Endothelial cell (in vitro differentiated cells): ENCODE measurements at regions not wholly inside any gene's neighbourhood (a gene's known extent, or its start where the extent isn't known, plus 50 kb on each side); places are given as distances from the start of the nearest gene placed in this dataset.

ENCODE experiments used
- DNase-seq: peaks from one replicate; pipeline ENCODE4 v3.0.0; 2021; ENCODE audit warnings: low spot score
- H3K27ac Mint-ChIP-seq: one replicate; pipeline ENCODE4 v1.8.0; 2021; ENCODE audit warnings: mixed read lengths, inconsistent platforms; ENCODE audit not compliant: unreplicated experiment
- H3K27me3 Mint-ChIP-seq: one replicate; pipeline ENCODE4 v1.8.0; 2021; ENCODE audit warnings: mild to moderate bottlenecking, moderate library complexity, mixed read lengths, inconsistent platforms; ENCODE audit not compliant: unreplicated experiment
- H3K36me3 Mint-ChIP-seq: one replicate; pipeline ENCODE4 v1.8.0; 2021; ENCODE audit warnings: mild to moderate bottlenecking, low read depth, mixed read lengths, inconsistent platforms; ENCODE audit not compliant: unreplicated experiment
- H3K4me1 Mint-ChIP-seq: one replicate; pipeline ENCODE4 v1.8.0; 2021; ENCODE audit warnings: mild to moderate bottlenecking, mixed read lengths, inconsistent platforms; ENCODE audit not compliant: unreplicated experiment
- H3K4me3 Mint-ChIP-seq: one replicate; pipeline ENCODE4 v1.8.0; 2021; ENCODE audit warnings: mild to moderate bottlenecking, mixed read lengths, inconsistent platforms; ENCODE audit not compliant: unreplicated experiment
- H3K9me3 Mint-ChIP-seq: one replicate; pipeline ENCODE4 v1.8.0; 2021; ENCODE audit warnings: mixed read lengths, inconsistent platforms; ENCODE audit not compliant: unreplicated experiment
- TF ChIP-seq, protein P1 (sequence below): fragments of 200-600 bp; sonication (generic); IDR thresholded peaks from one replicate; pipeline ENCODE4 v1.5.0; 2021; ENCODE audit warnings: antibody characterized with exemption; ENCODE audit not compliant: unreplicated experiment

DNA sequence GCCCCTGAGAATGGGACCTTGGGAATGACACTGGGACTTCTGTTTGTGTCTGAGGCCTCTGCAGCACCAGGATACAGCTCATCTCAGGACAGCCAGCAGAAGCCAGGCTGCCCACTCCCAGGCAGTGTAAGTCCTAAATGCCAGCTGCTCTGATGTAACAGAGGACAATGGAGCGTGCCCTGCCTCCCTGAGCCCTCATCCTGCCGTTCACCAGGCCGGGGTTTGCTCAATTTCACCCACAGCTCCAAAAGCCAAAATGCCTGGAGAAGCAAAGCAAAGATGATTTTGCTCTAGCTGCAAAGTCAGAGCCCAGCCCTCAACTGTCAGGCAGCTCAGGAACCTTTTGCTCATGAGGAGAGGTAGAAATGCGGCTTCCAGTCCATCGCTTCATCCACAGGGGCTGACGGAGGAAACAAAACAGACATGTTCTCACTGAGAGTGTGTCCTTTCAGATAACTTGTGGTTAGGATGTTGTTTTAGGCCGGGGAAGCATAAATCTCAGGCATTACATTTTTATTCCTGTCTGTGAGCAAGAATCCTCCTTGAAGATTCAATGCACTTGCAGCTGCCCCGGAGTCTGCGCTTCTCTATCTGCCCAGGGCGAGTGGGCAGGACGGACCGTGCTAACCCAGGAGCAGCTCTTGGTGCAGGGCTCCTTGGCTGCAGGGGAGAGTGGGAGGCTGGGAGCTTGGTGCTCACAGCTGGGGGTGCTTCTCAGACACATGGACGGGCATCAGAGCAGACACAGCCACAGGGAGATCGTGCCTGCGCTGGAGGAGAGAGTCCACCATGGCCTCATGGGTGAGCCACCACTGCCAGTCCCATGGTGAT, 83.2 kb upstream of the CHST15 start:
- Mint-ChIP-seq H3K36me3 (peaks cover 4% of the 10 kb centered on the region), H3K4me3 (no peak overlapping the region), H3K4me1 (peaks cover 6% of the 10 kb centered on the region), H3K27ac (no peak overlapping the region), H3K27me3 (peaks cover 4% of the 10 kb centered on the region), H3K9me3 (no peaks in the 10 kb centered on the region)
- DNase-seq: no peak
- TF ChIP-seq, protein P1, sequence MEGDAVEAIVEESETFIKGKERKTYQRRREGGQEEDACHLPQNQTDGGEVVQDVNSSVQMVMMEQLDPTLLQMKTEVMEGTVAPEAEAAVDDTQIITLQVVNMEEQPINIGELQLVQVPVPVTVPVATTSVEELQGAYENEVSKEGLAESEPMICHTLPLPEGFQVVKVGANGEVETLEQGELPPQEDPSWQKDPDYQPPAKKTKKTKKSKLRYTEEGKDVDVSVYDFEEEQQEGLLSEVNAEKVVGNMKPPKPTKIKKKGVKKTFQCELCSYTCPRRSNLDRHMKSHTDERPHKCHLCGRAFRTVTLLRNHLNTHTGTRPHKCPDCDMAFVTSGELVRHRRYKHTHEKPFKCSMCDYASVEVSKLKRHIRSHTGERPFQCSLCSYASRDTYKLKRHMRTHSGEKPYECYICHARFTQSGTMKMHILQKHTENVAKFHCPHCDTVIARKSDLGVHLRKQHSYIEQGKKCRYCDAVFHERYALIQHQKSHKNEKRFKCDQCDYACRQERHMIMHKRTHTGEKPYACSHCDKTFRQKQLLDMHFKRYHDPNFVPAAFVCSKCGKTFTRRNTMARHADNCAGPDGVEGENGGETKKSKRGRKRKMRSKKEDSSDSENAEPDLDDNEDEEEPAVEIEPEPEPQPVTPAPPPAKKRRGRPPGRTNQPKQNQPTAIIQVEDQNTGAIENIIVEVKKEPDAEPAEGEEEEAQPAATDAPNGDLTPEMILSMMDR: no peak

DNA sequence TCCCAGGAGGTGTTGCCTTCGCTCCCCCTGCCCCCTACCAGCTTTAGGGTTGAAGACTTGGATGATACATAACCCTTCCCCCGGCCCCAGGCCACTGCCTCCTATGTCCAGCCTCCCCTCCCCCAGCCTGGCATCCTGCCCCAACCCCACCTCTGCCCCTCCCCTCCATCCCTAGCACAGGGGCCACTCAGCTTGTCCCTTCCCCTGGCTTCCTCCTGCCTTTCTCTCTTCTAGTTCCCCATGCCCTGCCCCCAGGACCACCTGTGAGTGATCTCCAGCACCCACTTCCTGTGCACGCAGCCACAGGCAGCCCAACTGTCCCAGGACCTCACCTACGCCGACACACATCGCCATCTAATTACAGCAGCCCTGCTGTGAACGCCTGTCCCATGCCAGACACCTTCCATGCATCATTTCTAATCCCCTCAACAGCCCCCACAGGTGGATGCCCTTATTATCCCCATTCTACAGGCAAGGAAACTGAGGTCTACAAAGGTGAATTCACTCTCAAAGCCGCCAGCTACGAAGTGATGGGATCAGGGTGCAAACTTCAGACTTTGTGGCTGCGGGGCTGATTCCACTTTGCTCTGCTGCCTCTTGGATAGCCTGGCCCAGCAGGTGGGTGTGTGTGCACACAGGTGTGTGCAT, 82.4 kb upstream of the CHST15 start:
- no peak overlapping the region for H3K4me3 Mint-ChIP-seq

DNA sequence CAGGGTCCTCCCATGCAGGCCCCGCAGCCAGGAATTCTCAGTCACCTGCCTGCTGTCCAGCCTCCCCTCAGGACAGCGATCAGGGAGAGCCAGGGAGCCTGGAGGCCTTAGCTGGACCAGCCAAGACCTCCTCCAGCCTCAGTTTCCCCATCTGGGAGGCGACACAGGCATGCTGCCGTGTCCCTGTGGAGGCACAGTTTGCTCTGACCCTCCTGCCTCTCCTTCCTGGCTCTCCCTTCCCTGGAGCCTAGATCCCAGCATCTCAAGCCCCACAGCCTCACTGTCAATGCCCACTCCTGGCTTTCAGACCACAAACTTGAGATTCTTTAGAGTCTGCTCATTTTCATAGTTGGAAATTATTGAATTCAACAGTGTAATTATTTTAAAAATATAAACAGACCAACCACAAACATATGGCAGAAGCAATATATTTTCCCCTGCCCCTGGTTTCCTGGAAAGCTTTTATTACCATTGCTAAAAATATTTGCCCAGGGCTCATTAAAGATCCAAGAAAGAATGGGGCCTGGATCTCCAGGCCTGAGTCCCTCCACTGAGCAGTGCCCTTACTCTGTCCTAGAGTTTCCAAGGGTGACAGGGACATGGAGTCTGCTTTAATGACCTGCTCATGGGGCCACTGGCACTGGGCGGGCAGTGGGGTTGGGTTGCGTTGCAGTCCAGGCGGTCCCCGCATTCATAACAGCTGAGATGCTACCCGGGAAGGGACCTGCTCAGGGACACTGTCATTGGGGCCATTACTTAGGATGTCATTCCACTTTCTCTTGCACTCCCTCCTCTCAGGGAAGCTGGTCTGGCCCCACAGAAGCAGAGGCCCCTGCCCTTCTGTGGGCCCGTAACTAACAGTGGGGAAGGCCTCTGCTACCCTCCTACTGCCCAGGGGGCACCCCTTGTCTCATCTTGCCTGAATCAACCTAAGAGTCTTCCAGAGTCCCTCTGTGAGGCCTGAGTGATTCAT, 81.6 kb upstream of the CHST15 start:
- TF ChIP-seq, protein P1: no peak

More for the DNA sequence above, 82.4 kb upstream of the CHST15 start:
- TF ChIP-seq, protein P1: no peak
- no peak overlapping the region for H3K27ac Mint-ChIP-seq
- no peaks in the 10 kb centered on the region for H3K9me3 Mint-ChIP-seq
- peaks cover 4% of the 10 kb centered on the region for H3K27me3 Mint-ChIP-seq
- peaks cover 4% of the 10 kb centered on the region for H3K36me3 Mint-ChIP-seq
- no peak for DNase-seq
- H3K4me1 Mint-ChIP-seq: peaks cover 4% of the 10 kb centered on the region

DNA sequence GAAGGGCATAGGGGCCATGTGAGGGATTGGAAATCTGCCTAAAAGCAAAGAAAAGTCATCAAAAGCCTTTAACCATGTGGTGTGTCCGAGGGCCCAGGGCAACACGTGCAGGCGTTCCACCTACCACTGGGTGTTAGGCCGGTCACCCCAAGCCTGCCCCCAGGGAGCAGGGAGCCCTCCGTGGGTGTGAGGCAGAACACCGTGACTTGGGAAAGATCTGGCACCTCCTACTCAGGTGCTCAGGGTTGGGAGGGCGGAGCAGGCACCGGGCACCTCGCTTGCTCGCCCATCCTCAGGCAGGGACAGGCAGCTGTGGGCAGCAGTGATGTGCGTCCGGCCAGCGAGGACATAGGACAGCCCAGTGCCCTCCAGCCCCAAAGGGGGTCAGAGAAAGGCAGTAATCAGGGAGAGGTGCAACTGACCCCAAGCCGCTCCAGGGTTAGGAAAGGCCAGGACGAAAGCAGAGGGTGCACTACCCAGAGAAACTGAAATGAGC, 80.7 kb upstream of the CHST15 start:
- Mint-ChIP-seq H3K36me3 (peaks cover 4% of the 10 kb centered on the region), H3K27ac (peak overlapping the region; percentile 36), H3K27me3 (peaks cover 4% of the 10 kb centered on the region), H3K4me3 (no peak overlapping the region), H3K4me1 (peaks cover 4% of the 10 kb centered on the region), H3K9me3 (no peaks in the 10 kb centered on the region)
- TF ChIP-seq, protein P1: no peak
- no peak for DNase-seq

More for the DNA sequence above, 81.6 kb upstream of the CHST15 start:
- Mint-ChIP-seq H3K36me3 (peaks cover 4% of the 10 kb centered on the region), H3K4me3 (no peak overlapping the region), H3K27me3 (peaks cover 4% of the 10 kb centered on the region), H3K4me1 (peaks cover 4% of the 10 kb centered on the region), H3K9me3 (no peaks in the 10 kb centered on the region), H3K27ac (no peak overlapping the region)
- no peak for DNase-seq
